ENCODE measurements at regions not wholly inside any gene's neighbourhood (a gene's known extent, or its start where the extent isn't known, plus 50 kb on each side); places are given as distances from the start of the nearest gene placed in this dataset.
"Not testable (repeated sequence)": the region's sequence is repeated elsewhere in the genome, so short reads cannot be mapped to it uniquely, and the experiment has no call there.

DNA sequence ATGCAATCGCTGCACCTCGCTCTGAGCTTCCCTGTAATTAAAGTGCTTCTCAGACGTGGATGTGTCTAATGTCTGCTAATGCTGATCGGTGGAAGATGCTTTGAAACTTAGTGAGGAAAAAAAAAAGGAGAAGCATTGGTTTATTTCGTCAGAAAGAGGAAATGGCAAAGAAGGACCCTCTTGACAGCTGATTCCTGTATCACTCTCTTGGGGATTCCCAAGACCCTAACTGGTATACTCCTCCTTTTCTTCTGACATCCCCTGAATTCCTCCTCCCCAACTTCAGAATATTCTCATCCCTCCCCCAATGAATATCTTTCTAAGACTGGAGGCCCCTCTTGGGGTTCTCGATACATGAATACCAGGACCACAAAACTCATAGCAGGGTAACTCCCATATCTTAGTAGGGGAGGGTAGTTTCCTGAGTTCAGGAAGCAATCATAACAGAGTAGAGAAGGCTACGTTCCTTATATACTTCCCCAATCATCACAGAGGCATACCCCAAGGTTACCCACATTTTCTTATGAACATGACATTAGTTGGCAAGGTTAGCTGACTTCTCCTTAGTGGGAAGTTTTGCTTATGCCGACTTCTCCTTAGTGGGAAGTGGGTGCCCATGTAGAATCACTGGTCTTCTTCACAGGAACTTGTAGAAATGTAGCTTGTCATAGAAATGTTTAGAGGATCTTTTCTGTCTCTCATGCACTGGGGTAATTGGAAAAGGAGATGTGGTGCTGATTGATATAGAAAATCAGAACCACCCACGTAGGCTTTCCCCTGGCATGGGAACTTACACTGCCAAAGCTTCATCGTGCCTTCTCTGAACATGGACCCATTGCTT lies 63.8 kb upstream of the ATXN1 start:
- no peak for DNase-seq (ENCODE audit: low read depth)

DNA sequence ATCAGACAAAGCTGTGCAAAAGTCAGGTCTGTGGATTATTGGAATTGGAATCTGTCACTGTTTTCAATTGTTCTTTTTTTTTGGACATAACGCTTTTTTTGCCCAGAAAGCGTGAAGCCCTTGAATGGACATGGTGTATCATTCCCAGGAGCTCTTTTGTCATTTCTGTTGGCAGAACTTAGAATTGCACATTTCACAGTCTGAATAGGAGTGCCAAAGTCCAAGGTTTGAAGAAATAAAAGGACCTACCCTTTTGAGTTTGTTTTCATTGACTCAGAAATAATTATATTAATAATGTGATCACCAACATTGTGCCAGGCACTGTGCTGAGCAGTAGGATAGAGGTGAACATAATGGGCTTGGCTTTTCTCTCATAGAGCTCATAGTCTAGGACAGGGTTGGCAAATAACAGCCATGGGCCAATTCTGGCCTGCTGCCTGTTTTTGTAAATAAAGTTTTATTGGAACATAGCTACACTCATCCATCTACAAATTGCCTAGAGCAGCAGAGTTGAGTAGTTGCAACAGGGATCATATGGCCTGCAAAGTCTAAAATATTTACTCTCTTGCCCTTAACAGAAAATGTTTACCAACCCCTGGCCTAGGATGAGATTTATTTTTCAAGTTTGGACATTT lies 62.6 kb upstream of the ATXN1 start:
- DNase-seq (ENCODE audit: low read depth), result no peak

DNA sequence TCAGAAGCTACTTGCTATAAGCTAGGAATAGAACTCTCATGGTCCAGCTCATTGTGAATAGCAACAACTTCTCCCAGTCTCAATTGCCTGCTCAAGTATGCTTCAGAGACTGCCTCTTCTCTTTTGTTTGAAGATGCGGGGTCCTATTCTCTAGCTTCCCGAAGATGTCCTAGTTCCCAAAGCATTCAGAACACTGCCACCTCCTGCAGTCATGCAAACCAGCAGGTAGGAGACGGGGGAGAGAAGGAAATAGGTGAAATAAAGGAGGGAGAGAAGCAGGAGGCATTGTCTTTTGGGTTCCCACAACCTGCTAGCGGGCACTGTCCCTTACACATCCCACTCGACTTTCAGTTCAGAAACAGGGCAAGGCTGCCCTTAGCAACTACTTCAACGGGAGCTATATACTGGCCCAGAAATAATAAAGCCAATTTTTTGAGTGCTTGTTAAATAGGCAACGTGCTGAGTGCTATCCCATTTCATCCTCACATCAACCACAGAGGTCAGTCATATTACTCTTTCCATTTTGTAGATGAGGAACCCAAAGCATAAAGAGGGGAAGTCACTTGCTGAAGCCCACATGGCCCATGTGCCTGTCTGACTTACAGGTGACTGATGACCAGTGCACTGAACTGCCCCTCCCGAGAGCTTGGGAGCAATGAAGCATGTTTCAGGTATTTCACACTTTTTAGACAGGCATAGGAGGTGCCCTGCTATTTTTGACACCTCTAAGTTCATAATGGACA lies 61.9 kb upstream of the ATXN1 start:
- DNase-seq (ENCODE audit: low read depth), result no peak

DNA sequence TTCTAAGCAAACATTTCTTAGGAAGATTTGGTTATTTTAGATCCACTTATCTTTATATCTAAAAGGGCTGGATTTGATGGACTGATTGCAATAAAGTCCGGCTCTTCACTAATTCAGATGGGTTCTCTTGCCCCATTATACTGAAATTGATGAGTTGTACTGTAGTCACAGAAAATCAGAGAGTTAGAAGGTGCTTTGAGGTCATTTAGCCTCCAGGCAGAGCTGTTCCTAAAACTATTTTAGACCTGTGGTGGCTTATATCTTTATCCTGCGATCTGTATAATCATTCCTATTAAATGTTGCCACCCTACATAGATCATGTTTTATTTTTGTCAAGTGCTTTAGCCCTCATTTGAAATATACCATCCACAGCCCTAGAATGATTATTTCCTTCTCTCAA lies 61.3 kb upstream of the ATXN1 start:
- no peak for DNase-seq (ENCODE audit: low read depth)

DNA sequence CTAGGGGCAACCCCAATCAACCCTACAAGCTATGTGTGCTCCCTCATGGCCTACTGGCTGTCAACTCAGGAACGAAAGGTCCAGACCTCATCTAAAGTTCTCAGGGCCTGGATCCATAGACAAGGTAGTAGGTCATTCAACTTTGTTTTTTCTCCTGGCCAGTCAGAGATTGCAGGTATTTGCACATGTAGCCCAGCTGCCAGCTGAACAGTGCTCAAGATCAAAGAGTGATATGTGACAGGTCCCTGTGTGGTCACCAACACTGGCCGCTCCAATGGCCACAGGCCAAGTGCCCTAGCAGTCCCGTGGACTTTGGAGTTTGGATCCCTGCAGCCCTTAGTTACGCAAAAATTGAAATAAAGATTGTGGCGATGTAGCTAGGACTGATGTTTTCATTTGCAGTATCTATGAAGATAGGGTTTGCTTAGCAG lies 60.6 kb upstream of the ATXN1 start:
- no peak for DNase-seq (ENCODE audit: low read depth)

DNA sequence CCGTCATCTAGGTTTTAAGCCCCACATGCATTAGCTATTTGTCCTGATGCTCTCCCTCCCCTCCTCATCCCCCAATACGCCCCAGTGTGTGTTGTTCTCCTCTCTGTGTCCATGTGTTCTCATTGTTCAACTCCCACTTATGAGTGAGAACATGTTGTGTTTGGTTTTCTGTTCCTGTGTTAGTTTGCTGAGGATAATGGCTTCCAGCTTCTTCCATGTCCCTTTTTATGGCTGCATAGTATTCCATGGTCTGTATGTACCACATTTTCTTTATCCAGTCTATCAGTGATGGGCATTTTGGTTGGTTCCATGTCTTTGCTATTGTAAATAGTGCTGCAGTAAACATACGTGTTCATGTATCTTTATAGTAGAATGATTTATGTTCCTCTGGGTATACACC lies 59.0 kb upstream of the ATXN1 start:
- DNase-seq (ENCODE audit: low read depth), result not testable (repeated sequence)

DNA sequence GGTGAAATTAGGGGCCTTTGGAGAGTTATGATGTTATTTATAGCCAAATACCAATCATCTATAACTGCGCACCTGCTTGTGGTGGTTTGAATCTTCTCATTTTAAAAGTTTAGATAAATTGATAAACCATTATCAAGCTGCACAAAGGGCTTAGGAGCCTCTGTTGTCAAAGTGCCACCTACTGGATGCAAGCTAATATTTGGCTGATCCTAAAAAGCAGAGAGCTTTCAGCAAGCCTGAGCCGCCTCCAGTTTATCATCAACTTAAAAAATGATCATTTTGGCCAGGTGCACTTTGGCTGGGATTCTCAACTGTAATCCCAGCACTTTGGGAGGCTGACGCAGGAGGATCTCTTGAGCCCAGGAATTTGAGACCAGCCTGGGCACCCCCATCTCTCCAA lies 58.5 kb upstream of the ATXN1 start:
- no peak for DNase-seq (ENCODE audit: low read depth)

DNA sequence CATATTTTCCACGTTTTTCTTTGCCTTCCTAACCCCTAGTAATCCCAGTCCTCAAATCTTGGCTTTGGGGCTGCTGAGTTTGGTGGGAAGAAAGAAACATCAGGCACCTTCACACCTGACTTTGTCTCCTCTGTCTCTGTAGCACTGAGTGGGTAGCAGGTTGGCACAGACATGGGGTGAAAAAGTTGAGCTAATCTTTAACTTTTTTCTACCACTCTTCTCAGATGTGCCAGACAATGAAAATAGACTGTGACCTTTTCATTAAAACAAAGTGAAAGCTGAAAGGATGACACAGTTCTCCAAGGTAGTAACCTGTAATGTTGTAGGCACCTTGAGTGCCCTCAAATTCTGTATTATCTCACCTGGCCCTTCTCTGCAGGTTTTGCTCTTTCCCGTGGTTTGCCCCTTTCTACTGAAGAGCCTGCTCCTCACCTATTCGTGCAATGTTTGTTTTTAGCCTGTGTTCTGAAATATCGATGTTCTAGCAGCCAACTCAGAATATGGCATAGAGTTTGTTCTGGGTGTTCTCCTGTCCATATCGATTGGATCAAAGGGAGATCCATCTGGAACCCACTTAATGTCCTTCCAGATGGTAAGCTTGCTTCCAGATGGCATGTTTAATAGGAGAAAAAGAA lies 57.8 kb upstream of the ATXN1 start:
- no peak for DNase-seq (ENCODE audit: low read depth)

DNA sequence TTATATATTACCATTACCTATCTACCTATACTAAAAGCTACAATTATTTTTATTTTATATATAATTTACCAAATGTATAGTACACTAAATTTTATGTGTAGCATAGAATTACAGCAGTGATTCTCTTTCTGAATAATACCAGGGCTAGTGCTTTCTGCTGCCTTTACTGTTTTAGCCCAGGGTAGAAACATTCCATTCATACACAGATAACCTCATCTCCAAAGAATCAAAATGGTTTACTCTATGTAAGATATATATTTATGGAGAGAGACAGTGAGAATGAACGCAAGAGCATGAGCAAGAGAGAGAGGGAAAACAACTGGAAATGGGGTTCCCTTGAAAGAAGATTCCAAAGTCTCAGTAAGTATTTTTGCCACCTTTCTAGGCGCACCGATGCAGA lies 56.3 kb upstream of the ATXN1 start:
- no peak for DNase-seq (ENCODE audit: low read depth)

DNA sequence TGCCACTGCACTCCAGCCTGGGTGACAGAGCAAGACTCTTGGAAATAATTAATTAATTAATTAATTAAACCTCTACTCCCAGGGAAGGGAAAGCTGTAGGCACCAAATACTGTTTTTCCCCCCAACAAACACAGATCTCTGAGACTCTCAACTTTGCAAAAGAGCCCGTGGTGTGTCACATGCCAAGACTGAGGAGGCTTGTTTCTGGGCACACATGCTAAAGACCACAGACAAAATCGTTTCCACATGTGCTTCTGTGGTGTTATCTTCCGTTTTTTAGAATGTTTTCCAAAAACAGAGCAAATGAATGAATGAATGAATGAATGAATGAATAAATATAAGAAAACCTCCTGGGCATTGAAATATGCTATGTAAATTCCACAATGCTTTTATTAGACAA lies 55.6 kb upstream of the ATXN1 start:
- DNase-seq (ENCODE audit: low read depth), result no peak

DNA sequence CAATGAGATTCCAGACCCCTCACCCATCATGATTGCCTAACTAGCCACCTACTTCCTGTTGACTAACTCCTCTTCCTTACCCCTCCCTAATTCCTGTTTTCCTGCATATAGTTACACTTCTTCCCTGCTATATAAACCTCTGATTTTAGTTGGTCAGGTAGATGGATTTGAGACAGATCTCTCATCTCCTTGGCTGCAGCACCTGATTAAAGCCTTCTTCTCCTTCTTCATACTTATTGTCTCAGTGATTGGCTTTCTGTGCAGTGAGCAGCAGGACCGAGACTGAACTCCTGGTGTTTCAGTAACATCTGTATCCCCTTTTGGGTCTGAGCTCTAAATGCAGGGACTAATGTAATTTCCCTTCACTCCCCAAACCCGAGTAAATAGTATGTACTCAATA lies 51.7 kb upstream of the ATXN1 start:
- no peak for DNase-seq (ENCODE audit: low read depth)

DNA sequence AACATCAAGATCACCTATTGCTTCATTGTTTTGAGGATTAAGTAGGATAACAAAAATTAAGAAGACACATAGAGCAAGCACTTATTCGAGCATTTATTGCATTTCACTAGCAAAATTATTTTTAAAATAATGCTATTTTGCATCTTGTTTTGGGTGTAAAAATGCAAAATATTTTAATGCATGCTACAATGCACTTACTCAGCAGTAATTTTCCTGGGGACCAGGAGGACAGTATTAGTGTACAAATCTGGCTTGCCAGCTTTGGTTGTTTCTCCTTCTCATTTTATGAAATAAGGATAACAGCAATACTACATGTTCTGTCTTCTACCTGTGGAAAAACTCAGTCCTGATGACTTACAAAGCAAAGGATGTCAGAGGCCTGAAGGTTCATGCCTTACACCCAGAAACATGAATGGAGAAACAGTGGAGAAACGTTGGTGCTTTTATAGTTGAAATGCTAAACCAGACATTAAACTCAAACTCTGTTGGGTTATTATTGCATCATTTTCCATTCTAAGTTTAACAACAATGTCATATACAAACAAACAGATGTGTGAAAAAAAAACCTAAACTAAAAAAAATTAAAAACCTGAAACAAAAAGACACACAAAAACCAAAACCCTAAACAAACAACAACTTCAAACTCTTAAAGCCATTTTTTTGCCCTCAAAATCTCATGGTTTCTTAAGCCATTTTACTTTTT lies 50.2 kb upstream of the ATXN1 start:
- no peak for DNase-seq (ENCODE audit: low read depth)
